IPS DF 6.9 (cell line): ENCODE measurements at regions not wholly inside any gene's neighbourhood (a gene's known extent, or its start where the extent isn't known, plus 50 kb on each side); places are given as distances from the start of the nearest gene placed in this dataset.
"Not testable (repeated sequence)": the region's sequence is repeated elsewhere in the genome, so short reads cannot be mapped to it uniquely, and the experiment has no call there.

Experiments used
- DNase-seq: peaks from one replicate; pipeline ENCODE4 v3.0.0-alpha.2; 2013; ENCODE audit warnings: low read depth, low spot score
- H3K27ac ChIP-seq: one replicate; pipeline ENCODE4 v1.5.1; 2013; ENCODE audit warnings: low read length, control low read depth
- H3K27me3 ChIP-seq: 2 replicates; pipeline ENCODE4 v1.6.1; 2013; ENCODE audit warnings: mild to moderate bottlenecking, low read length; ENCODE audit not compliant: control insufficient read depth, insufficient read depth
- H3K36me3 ChIP-seq: 2 replicates; pipeline ENCODE4 v1.6.1; 2013; ENCODE audit warnings: low read length; ENCODE audit not compliant: control insufficient read depth, insufficient read depth
- H3K4me1 ChIP-seq: 2 replicates; pipeline ENCODE4 v1.6.1; 2013; ENCODE audit warnings: low read length; ENCODE audit not compliant: control insufficient read depth, insufficient read depth
- H3K4me3 ChIP-seq: 2 replicates; pipeline ENCODE4 v1.5.1; 2013; ENCODE audit warnings: mild to moderate bottlenecking, low read length
- H3K9me3 ChIP-seq: 2 replicates; pipeline ENCODE4 v1.6.1; 2013; ENCODE audit warnings: low read length, inconsistent platforms; ENCODE audit not compliant: control insufficient read depth, insufficient read depth
- WGBS: extraction: QIAGEN DNeasy Blood & Tissue Kit; methylation state at CpG from one replicate; pipeline ENCODE4 v1.1.7; 2013; ENCODE audit warnings: mixed read lengths, missing lambda C conversion rate; ENCODE audit not compliant: insufficient read length, insufficient coverage; 5-methylcytosine and 5-hydroxymethylcytosine counted together

GRCh38 chr10:71090801-71091200 lies 121.6 kb upstream of the UNC5B start:
- no peaks in the 10 kb centered on the region for H3K9me3 ChIP-seq
- H3K4me3 ChIP-seq: no peak overlapping the region
- no peaks in the 10 kb centered on the region for H3K36me3 ChIP-seq
- no peaks in the 10 kb centered on the region for H3K4me1 ChIP-seq
- H3K27ac ChIP-seq: no peak overlapping the region
- no CpG with 5 or more reads among the region's 10 CpGs for WGBS
- no peak for DNase-seq
- H3K27me3 ChIP-seq: no peaks in the 10 kb centered on the region

GRCh38 chr10:71092812-71093401 lies 119.5 kb upstream of the UNC5B start:
- H3K36me3 ChIP-seq: no peaks in the 10 kb centered on the region
- H3K27me3 ChIP-seq: no peaks in the 10 kb centered on the region
- no peak overlapping the region for H3K4me3 ChIP-seq
- DNase-seq: no peak
- H3K9me3 ChIP-seq: no peaks in the 10 kb centered on the region
- WGBS: no CpG with 5 or more reads among the region's 4 CpGs
- H3K27ac ChIP-seq: no peak overlapping the region
- H3K4me1 ChIP-seq: no peaks in the 10 kb centered on the region

- no peaks in the 10 kb centered on the region for H3K27me3 ChIP-seq
- no peaks in the 10 kb centered on the region for H3K4me1 ChIP-seq
- H3K9me3 ChIP-seq: no peaks in the 10 kb centered on the region
- DNase-seq: no peak
- no peaks in the 10 kb centered on the region for H3K36me3 ChIP-seq
- H3K27ac ChIP-seq: no peak overlapping the region
- no CpG with 5 or more reads among the region's 2 CpGs for WGBS
- H3K4me3 ChIP-seq: no peak overlapping the region
Measured at GRCh38 chr10:71093531-71093930, 118.8 kb upstream of the UNC5B start.

GRCh38 chr10:71094712-71095390 lies 117.5 kb upstream of the UNC5B start:
- no CpG with 5 or more reads among the region's 4 CpGs for WGBS
- H3K27ac ChIP-seq: no peak overlapping the region

GRCh38 chr10:71099731-71100361 lies 112.5 kb upstream of the UNC5B start:
- no CpG with 5 or more reads among the region's 1 CpG for WGBS
- DNase-seq: no peak
- no peak overlapping the region for H3K27ac ChIP-seq
- no peaks in the 10 kb centered on the region for H3K36me3 ChIP-seq
- H3K27me3 ChIP-seq: no peaks in the 10 kb centered on the region
- no peaks in the 10 kb centered on the region for H3K4me1 ChIP-seq
- H3K9me3 ChIP-seq: no peaks in the 10 kb centered on the region
- no peak overlapping the region for H3K4me3 ChIP-seq

More at GRCh38 chr10:71094712-71095390, 117.5 kb upstream of the UNC5B start:
- no peaks in the 10 kb centered on the region for H3K36me3 ChIP-seq
- no peaks in the 10 kb centered on the region for H3K27me3 ChIP-seq
- H3K4me3 ChIP-seq: no peak overlapping the region
- H3K4me1 ChIP-seq: no peaks in the 10 kb centered on the region
- DNase-seq: no peak
- no peaks in the 10 kb centered on the region for H3K9me3 ChIP-seq

GRCh38 chr10:71103961-71104360 lies 108.4 kb upstream of the UNC5B start:
- H3K4me3 ChIP-seq: no peak overlapping the region
- WGBS: no CpG with 5 or more reads among the region's 3 CpGs
- no peaks in the 10 kb centered on the region for H3K36me3 ChIP-seq
- no peak overlapping the region for H3K27ac ChIP-seq
- no peaks in the 10 kb centered on the region for H3K27me3 ChIP-seq
- DNase-seq: no peak
- no peaks in the 10 kb centered on the region for H3K9me3 ChIP-seq
- no peaks in the 10 kb centered on the region for H3K4me1 ChIP-seq

GRCh38 chr10:71106151-71106550 lies 106.2 kb upstream of the UNC5B start:
- H3K4me1 ChIP-seq, H3K36me3 ChIP-seq, H3K27me3 ChIP-seq, H3K9me3 ChIP-seq, H3K4me3 ChIP-seq, DNase-seq, H3K27ac ChIP-seq: not testable (repeated sequence)
- WGBS: no CpG with 5 or more reads among the region's 4 CpGs

- H3K4me3 ChIP-seq, H3K27me3 ChIP-seq, H3K4me1 ChIP-seq, DNase-seq, H3K9me3 ChIP-seq, H3K36me3 ChIP-seq, H3K27ac ChIP-seq: not testable (repeated sequence)
- no CpG with 5 or more reads among the region's 7 CpGs for WGBS
Measured at GRCh38 chr10:71107117-71107516, 105.3 kb upstream of the UNC5B start.

- H3K4me3 ChIP-seq, H3K4me1 ChIP-seq, H3K27ac ChIP-seq, DNase-seq, H3K27me3 ChIP-seq, H3K9me3 ChIP-seq, H3K36me3 ChIP-seq: not testable (repeated sequence)
- WGBS: no CpG with 5 or more reads among the region's 1 CpG
Measured at GRCh38 chr10:71108042-71108441, 104.3 kb upstream of the UNC5B start.

- Histone ChIP-seq H3K36me3 (no peaks in the 10 kb centered on the region), H3K27me3 (no peaks in the 10 kb centered on the region), H3K27ac (no peak overlapping the region), H3K4me1 (no peaks in the 10 kb centered on the region), H3K4me3 (no peak overlapping the region), H3K9me3 (peaks cover 7% of the 10 kb centered on the region)
- no peak for DNase-seq
- whole genome bisulfite sequencing: no CpG with 5 or more reads among the region's 2 CpGs
Measured at GRCh38 chr10:71112138-71112785, 100.1 kb upstream of the UNC5B start.
